Astrocyte (in vitro differentiated cells and primary cell): ENCODE measurements at regions not wholly inside any gene's neighbourhood (a gene's known extent, or its start where the extent isn't known, plus 50 kb on each side); places are given as distances from the start of the nearest gene placed in this dataset.

Experiments
- DNase-seq: peaks from one replicate; pipeline ENCODE4 v3.0.0-alpha.2; 2010; ENCODE audit warnings: low read depth
- FAIRE-seq: peaks from 2 replicates; lab custom pipeline; 2011; peaks lifted over from hg19 to GRCh38; lab: Jason Lieb, UNC
- H2AFZ ChIP-seq: 2 replicates; pipeline ENCODE4 v1.6.0; 2012; ENCODE audit warnings: low read depth, low read length, inconsistent platforms
- H3K27ac ChIP-seq: 2 replicates; pipeline ENCODE4 v1.5.1; 2011; ENCODE audit warnings: low read depth, low read length, inconsistent platforms
- H3K27me3 ChIP-seq: 2 replicates; pipeline ENCODE4 v1.6.0; 2011; ENCODE audit warnings: low read length, inconsistent platforms; ENCODE audit not compliant: insufficient read depth
- H3K36me3 ChIP-seq: 2 replicates; pipeline ENCODE4 v1.5.1; 2011; ENCODE audit warnings: low read length, inconsistent platforms; ENCODE audit not compliant: insufficient read depth
- H3K4me1 ChIP-seq: 2 replicates; pipeline ENCODE4 v1.5.1; 2011; ENCODE audit warnings: low read length, inconsistent platforms; ENCODE audit not compliant: insufficient read depth
- H3K4me2 ChIP-seq: 2 replicates; pipeline ENCODE4 v1.6.0; 2012; ENCODE audit warnings: low read length, inconsistent platforms
- H3K4me3 ChIP-seq: 2 replicates; pipeline ENCODE4 v1.5.1; 2011; ENCODE audit warnings: low read depth, mild to moderate bottlenecking, low read length, inconsistent platforms; ENCODE audit not compliant: insufficient read depth
- H3K79me2 ChIP-seq: 2 replicates; pipeline ENCODE4 v1.6.0; 2012; ENCODE audit warnings: mild to moderate bottlenecking, low read length, inconsistent platforms; ENCODE audit not compliant: insufficient read depth
- H3K9ac ChIP-seq: 2 replicates; pipeline ENCODE4 v1.6.0; 2012; ENCODE audit warnings: mild to moderate bottlenecking, low read length, inconsistent platforms
- H3K9me3 ChIP-seq: 2 replicates; pipeline ENCODE4 v1.5.1; 2012; ENCODE audit warnings: low read depth, mild to moderate bottlenecking, low read length, inconsistent platforms; ENCODE audit not compliant: insufficient read depth
- H4K20me1 ChIP-seq: 2 replicates; pipeline ENCODE4 v1.6.0; 2012; ENCODE audit warnings: low read length, inconsistent platforms; ENCODE audit not compliant: insufficient read depth
- H3K27ac Mint-ChIP-seq: one replicate; pipeline ENCODE4 v1.8.0; 2021; ENCODE audit warnings: mild to moderate bottlenecking, mixed read lengths; ENCODE audit not compliant: unreplicated experiment
- H3K27me3 Mint-ChIP-seq: one replicate; pipeline ENCODE4 v1.8.0; 2021; ENCODE audit warnings: low read depth, mixed read lengths; ENCODE audit not compliant: unreplicated experiment
- H3K36me3 Mint-ChIP-seq: one replicate; pipeline ENCODE4 v1.8.0; 2021; ENCODE audit warnings: low read depth, mixed read lengths; ENCODE audit not compliant: unreplicated experiment
- H3K4me1 Mint-ChIP-seq: one replicate; pipeline ENCODE4 v1.8.0; 2021; ENCODE audit warnings: low read depth, mixed read lengths; ENCODE audit not compliant: unreplicated experiment
- H3K4me3 Mint-ChIP-seq: one replicate; pipeline ENCODE4 v1.8.0; 2021; ENCODE audit warnings: mild to moderate bottlenecking, moderate library complexity, mixed read lengths; ENCODE audit not compliant: unreplicated experiment
- H3K9me3 Mint-ChIP-seq: one replicate; pipeline ENCODE4 v1.8.0; 2021; ENCODE audit warnings: mild to moderate bottlenecking, mixed read lengths; ENCODE audit not compliant: unreplicated experiment
- EZH2 ChIP-seq: IDR thresholded peaks from 2 replicates; pipeline ENCODE4 v1.6.1; 2012; ENCODE audit warnings: mild to moderate bottlenecking, low read length, inconsistent platforms; ENCODE audit not compliant: insufficient read depth
- TF ChIP-seq, protein P1 (sequence below): IDR thresholded peaks from 2 replicates; pipeline ENCODE4 v1.5.1; 2011; ENCODE audit warnings: low read depth, mild to moderate bottlenecking, inconsistent platforms, low read length, moderate library complexity; ENCODE audit not compliant: insufficient read depth

DNA sequence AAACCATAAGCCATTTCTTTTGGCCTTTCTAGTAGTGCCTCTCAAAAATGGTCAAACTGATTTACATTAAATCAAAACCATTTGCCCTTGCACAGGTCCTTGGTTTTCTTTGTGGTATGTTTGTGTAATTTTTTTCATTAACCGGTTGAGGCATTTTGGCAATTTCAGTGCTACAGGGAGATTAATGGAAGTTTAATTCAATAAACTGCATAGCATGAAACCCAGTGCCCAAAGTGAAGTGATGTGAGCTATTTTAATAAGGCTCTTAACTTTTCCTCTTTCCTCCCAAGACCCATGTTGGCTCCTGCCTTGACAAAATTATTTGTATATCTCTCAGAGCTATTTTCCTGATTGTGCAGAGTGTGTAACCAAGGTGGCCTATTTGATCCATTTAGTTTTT is 326.2 kb upstream of the SEMA6A start:
- H4K20me1 ChIP-seq, result no peaks in the 10 kb centered on the region
- no peaks in the 10 kb centered on the region for H3K4me1 ChIP-seq
- Mint-ChIP-seq H3K36me3 (no peaks in the 10 kb centered on the region), H3K27ac (no peak overlapping the region), H3K4me1 (no peaks in the 10 kb centered on the region), H3K9me3 (peaks cover 1% of the 10 kb centered on the region), H3K27me3 (no peaks in the 10 kb centered on the region), H3K4me3 (no peak overlapping the region)
- no peak overlapping the region for H3K27ac ChIP-seq
- no peaks in the 10 kb centered on the region for H3K27me3 ChIP-seq
- no peak for FAIRE-seq
- no peak overlapping the region for H3K4me3 ChIP-seq
- H3K4me2 ChIP-seq, result no peak overlapping the region
- TF ChIP-seq EZH2, result no peak
- TF ChIP-seq, protein P1, sequence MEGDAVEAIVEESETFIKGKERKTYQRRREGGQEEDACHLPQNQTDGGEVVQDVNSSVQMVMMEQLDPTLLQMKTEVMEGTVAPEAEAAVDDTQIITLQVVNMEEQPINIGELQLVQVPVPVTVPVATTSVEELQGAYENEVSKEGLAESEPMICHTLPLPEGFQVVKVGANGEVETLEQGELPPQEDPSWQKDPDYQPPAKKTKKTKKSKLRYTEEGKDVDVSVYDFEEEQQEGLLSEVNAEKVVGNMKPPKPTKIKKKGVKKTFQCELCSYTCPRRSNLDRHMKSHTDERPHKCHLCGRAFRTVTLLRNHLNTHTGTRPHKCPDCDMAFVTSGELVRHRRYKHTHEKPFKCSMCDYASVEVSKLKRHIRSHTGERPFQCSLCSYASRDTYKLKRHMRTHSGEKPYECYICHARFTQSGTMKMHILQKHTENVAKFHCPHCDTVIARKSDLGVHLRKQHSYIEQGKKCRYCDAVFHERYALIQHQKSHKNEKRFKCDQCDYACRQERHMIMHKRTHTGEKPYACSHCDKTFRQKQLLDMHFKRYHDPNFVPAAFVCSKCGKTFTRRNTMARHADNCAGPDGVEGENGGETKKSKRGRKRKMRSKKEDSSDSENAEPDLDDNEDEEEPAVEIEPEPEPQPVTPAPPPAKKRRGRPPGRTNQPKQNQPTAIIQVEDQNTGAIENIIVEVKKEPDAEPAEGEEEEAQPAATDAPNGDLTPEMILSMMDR, result no peak
- no peak for DNase-seq
- no peaks in the 10 kb centered on the region for H3K9me3 ChIP-seq
- H2AFZ ChIP-seq, result no peak overlapping the region
- no peak overlapping the region for H3K9ac ChIP-seq
- no peaks in the 10 kb centered on the region for H3K79me2 ChIP-seq
- no peaks in the 10 kb centered on the region for H3K36me3 ChIP-seq

DNA sequence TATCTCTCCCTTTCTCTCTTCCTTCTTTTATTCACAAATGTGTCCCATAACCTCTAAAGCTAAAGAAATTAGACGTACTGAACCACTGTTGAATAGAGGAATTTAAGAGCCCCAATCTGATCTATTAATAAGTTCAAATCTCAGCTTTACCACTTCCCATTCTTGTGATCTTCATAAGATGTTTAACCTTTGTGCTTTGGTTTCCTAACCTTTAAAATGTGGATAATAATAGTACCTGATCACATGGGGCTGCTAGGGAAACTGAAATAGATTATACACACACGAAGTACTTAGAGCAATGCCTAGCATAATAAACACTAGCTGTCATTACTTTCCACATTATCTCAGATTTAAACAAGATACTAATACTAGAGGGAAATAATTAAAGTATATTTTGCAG is 324.3 kb upstream of the SEMA6A start:
- Histone ChIP-seq H3K27me3 (no peaks in the 10 kb centered on the region), H3K4me1 (no peaks in the 10 kb centered on the region), H3K4me3 (no peak overlapping the region), H3K9me3 (no peaks in the 10 kb centered on the region), H3K9ac (no peak overlapping the region), H4K20me1 (no peaks in the 10 kb centered on the region), H3K79me2 (no peaks in the 10 kb centered on the region), H3K27ac (no peak overlapping the region), H3K36me3 (no peaks in the 10 kb centered on the region), H2AFZ (no peak overlapping the region), H3K4me2 (no peak overlapping the region)
- no peaks in the 10 kb centered on the region for H3K9me3 Mint-ChIP-seq
- no peaks in the 10 kb centered on the region for H3K4me1 Mint-ChIP-seq
- no peaks in the 10 kb centered on the region for H3K36me3 Mint-ChIP-seq
- FAIRE-seq (no peak), DNase-seq (no peak)
- no peak overlapping the region for H3K27ac Mint-ChIP-seq
- no peaks in the 10 kb centered on the region for H3K27me3 Mint-ChIP-seq
- H3K4me3 Mint-ChIP-seq, result no peak overlapping the region
- no peak for TF ChIP-seq EZH2
- TF ChIP-seq, protein P1, result no peak

DNA sequence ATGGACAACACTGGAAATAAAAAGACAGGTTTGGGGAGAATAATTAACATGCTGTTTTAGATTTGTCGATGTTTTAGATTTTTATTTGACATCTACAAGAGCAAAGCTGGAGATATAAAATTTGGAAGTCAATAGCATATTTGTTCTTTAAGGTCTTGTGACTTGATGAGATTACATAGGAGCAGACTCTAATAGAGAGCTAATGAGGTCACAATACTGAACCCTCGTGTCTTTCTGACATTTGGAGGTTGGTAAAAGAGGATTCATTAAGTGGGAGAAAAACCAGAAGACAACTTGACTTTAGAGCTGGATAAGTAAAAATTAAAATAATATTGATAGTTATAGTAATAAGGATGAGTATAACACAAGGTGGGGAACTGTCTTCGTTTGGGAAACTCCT is 322.7 kb upstream of the SEMA6A start:
- no peak for FAIRE-seq
- H3K4me3 Mint-ChIP-seq, result no peak overlapping the region

More for the DNA sequence above, 322.7 kb upstream of the SEMA6A start:
- Mint-ChIP-seq H3K27ac (no peak overlapping the region), H3K27me3 (no peaks in the 10 kb centered on the region), H3K4me1 (no peaks in the 10 kb centered on the region), H3K36me3 (no peaks in the 10 kb centered on the region), H3K9me3 (no peaks in the 10 kb centered on the region)
- Histone ChIP-seq H4K20me1 (no peaks in the 10 kb centered on the region), H3K9ac (no peak overlapping the region), H3K4me3 (no peak overlapping the region), H3K27ac (no peak overlapping the region), H3K36me3 (no peaks in the 10 kb centered on the region), H3K9me3 (no peaks in the 10 kb centered on the region), H3K79me2 (no peaks in the 10 kb centered on the region), H3K27me3 (no peaks in the 10 kb centered on the region), H3K4me1 (no peaks in the 10 kb centered on the region), H2AFZ (no peak overlapping the region), H3K4me2 (no peak overlapping the region)
- DNase-seq, result no peak
- TF ChIP-seq, protein P1, result no peak
- TF ChIP-seq EZH2, result no peak
